MM.1S (cell line): ENCODE measurements at regions not wholly inside any gene's neighbourhood (a gene's known extent, or its start where the extent isn't known, plus 50 kb on each side); places are given as distances from the start of the nearest gene placed in this dataset.

Experiments
- DNase-seq: peaks from one replicate; pipeline ENCODE4 v3.0.0-alpha.2; 2015
- H2AFZ ChIP-seq: fragments of 300-600 bp; sonication (generic); 2 replicates; pipeline ENCODE4 v1.6.0; 2016; ENCODE audit warnings: antibody characterized with exemption, low read length
- H3F3A ChIP-seq: fragments of 300-600 bp; sonication (generic); 2 replicates; pipeline ENCODE4 v1.6.1; 2016; ENCODE audit warnings: mild to moderate bottlenecking, antibody characterized with exemption, low read length, moderate library complexity, mixed read lengths; ENCODE audit not compliant: insufficient read depth
- H3K27ac ChIP-seq: fragments of 300-600 bp; sonication (generic); 2 replicates; pipeline ENCODE4 v1.5.1; 2016; ENCODE audit warnings: mild to moderate bottlenecking, low read length
- H3K27me3 ChIP-seq: fragments of 300-600 bp; sonication (generic); replicated peaks from 2 replicates; pipeline ENCODE4 v1.6.0; 2016; ENCODE audit warnings: low read length; ENCODE audit not compliant: insufficient read depth
- H3K36me3 ChIP-seq: fragments of 300-600 bp; sonication (generic); replicated peaks from 2 replicates; pipeline ENCODE4 v1.6.1; 2016; ENCODE audit warnings: mild to moderate bottlenecking, low read length, mixed read lengths; ENCODE audit not compliant: insufficient read depth
- H3K4me1 ChIP-seq: fragments of 300-600 bp; sonication (generic); 2 replicates; pipeline ENCODE4 v1.6.1; 2016; ENCODE audit warnings: low read length, mixed read lengths
- H3K4me2 ChIP-seq: fragments of 300-600 bp; sonication (generic); 2 replicates; pipeline ENCODE4 v1.6.0; 2016; ENCODE audit warnings: low read depth, low read length
- H3K4me3 ChIP-seq: fragments of 300-600 bp; sonication (generic); 2 replicates; pipeline ENCODE4 v1.5.1; 2016; ENCODE audit warnings: low read length, mixed read lengths
- H3K79me2 ChIP-seq: fragments of 300-600 bp; sonication (generic); 2 replicates; pipeline ENCODE4 v1.6.1; 2016; ENCODE audit warnings: mixed run types, low read length, mixed read lengths
- H3K9ac ChIP-seq: fragments of 300-600 bp; sonication (generic); 2 replicates; pipeline ENCODE4 v1.6.1; 2016; ENCODE audit warnings: low read length, mixed read lengths
- H3K9me2 ChIP-seq: fragments of 300-600 bp; sonication (generic); replicated peaks from 2 replicates; pipeline ENCODE4 v1.6.1; 2016; ENCODE audit warnings: mild to moderate bottlenecking, low read length, mixed read lengths; ENCODE audit not compliant: insufficient read depth
- H3K9me3 ChIP-seq: fragments of 300-600 bp; sonication (generic); replicated peaks from 2 replicates; pipeline ENCODE4 v1.6.1; 2016; ENCODE audit warnings: mild to moderate bottlenecking, low read length, mixed read lengths; ENCODE audit not compliant: insufficient read depth
- H4K20me1 ChIP-seq: fragments of 300-600 bp; sonication (generic); 2 replicates; pipeline ENCODE4 v1.6.1; 2016; ENCODE audit warnings: mild to moderate bottlenecking, low read length, moderate library complexity, mixed read lengths; ENCODE audit not compliant: insufficient read depth
- EZH2 ChIP-seq: fragments of 300-600 bp; sonication (generic); optimal IDR thresholded peaks from 2 replicates; pipeline ENCODE3; 2017; ENCODE audit warnings: low read depth, mild to moderate bottlenecking, antibody characterized with exemption, low read length, mixed read lengths
- EZH2phosphoT487 ChIP-seq: fragments of 300-600 bp; sonication (generic); IDR thresholded peaks from 2 replicates; pipeline ENCODE4 v1.6.1; 2018; ENCODE audit warnings: antibody characterized with exemption, low read length
- TF ChIP-seq, protein P1 (sequence below): fragments of 300-600 bp; sonication (generic); IDR thresholded peaks from 2 replicates; pipeline ENCODE4 v1.5.1; 2016; ENCODE audit warnings: antibody characterized with exemption, low read length, mixed read lengths

- Histone ChIP-seq H4K20me1 (no peaks in the 10 kb centered on the region), H3K9me3 (no peaks in the 10 kb centered on the region), H3F3A (no peaks in the 10 kb centered on the region), H3K4me2 (no peak overlapping the region), H3K4me1 (no peaks in the 10 kb centered on the region), H3K36me3 (no peaks in the 10 kb centered on the region), H2AFZ (no peak overlapping the region), H3K27ac (no peak overlapping the region), H3K27me3 (no peaks in the 10 kb centered on the region), H3K9me2 (no peaks in the 10 kb centered on the region), H3K4me3 (no peak overlapping the region), H3K9ac (no peak overlapping the region), H3K79me2 (no peaks in the 10 kb centered on the region)
- DNase-seq, result no peak
- TF ChIP-seq EZH2 (no peak), EZH2phosphoT487 (no peak)
- TF ChIP-seq, protein P1, sequence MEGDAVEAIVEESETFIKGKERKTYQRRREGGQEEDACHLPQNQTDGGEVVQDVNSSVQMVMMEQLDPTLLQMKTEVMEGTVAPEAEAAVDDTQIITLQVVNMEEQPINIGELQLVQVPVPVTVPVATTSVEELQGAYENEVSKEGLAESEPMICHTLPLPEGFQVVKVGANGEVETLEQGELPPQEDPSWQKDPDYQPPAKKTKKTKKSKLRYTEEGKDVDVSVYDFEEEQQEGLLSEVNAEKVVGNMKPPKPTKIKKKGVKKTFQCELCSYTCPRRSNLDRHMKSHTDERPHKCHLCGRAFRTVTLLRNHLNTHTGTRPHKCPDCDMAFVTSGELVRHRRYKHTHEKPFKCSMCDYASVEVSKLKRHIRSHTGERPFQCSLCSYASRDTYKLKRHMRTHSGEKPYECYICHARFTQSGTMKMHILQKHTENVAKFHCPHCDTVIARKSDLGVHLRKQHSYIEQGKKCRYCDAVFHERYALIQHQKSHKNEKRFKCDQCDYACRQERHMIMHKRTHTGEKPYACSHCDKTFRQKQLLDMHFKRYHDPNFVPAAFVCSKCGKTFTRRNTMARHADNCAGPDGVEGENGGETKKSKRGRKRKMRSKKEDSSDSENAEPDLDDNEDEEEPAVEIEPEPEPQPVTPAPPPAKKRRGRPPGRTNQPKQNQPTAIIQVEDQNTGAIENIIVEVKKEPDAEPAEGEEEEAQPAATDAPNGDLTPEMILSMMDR, result no peak
Measured at GRCh38 chr4:141580523-141580922, 55.9 kb upstream of the IL15 start.
